ENCODE measurements at regions not wholly inside any gene's neighbourhood (a gene's known extent, or its start where the extent isn't known, plus 50 kb on each side); places are given as distances from the start of the nearest gene placed in this dataset.
"Not testable (repeated sequence)": the region's sequence is repeated elsewhere in the genome, so short reads cannot be mapped to it uniquely, and the experiment has no call there.

GRCh38 chr3:195970873-195971272 lies 62.5 kb upstream of the TNK2 start:
- DNase-seq (ENCODE audit: low read depth) = not testable (repeated sequence)

- DNase-seq (ENCODE audit: low read depth) = not testable (repeated sequence)
Observed at GRCh38 chr3:195969838-195970776, 61.8 kb upstream of the TNK2 start.

- DNase-seq (ENCODE audit: low read depth) = not testable (repeated sequence)
Observed at GRCh38 chr3:195969341-195969740, 61.0 kb upstream of the TNK2 start.

GRCh38 chr3:195968104-195968503 lies 59.8 kb upstream of the TNK2 start:
- DNase-seq (ENCODE audit: low read depth) = not testable (repeated sequence)

DNA sequence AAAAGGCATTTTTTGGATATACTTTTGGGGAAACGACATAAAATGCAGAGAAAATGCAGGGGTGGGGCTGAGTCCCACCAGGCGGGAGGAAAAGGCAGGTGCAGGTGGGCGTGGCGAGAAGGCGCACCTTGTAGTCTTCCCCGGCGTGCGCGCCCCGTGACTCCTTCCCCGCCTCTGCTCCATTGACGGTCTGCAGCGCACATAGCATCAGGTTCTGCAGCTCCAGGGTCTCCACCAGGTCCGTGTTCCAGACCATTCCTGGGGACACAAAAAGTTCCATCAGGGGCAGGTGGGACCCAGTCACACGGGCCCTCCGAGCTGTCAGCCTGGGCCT lies 59.0 kb upstream of the TNK2 start:
- DNase-seq (ENCODE audit: low read depth) = not testable (repeated sequence)

DNA sequence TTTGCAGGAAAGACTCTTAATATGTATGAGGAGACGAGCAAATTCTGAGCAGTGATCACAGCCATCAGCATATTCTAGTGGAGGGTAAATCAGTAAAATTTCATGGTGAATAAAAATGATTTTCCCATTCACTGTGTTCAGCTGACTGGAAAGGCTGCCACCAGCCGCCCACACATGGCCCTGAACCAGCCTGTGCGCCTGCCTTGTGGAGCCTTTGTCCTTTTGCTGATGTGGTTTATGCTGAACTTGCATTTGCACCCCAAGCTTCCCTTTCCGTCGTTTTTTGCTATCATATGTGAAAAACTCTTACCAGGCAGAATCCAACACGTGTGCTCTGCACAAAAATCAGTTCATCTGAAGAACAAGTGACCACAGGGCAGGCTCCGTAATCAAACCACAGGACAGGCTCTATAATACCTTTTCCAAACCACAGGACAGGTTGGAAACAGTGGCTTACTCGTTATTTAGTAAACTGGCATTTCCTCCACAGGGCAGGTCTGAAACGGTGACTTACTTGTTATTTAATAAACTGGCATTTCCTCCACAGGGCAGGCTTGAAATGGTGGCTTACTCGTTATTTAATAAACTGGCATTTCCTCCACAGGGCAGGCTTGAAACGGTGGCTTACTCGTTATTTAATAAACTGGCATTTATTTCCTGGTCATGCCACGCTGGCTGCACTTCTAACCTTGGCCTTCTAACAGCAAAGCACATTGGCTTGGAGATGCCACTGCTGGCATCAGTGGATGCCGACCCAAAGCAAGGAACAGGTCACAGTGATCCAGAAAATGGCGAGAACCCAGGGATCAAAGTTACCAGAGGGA lies 58.4 kb upstream of the TNK2 start:
- not testable (repeated sequence) for DNase-seq (ENCODE audit: low read depth)

DNA sequence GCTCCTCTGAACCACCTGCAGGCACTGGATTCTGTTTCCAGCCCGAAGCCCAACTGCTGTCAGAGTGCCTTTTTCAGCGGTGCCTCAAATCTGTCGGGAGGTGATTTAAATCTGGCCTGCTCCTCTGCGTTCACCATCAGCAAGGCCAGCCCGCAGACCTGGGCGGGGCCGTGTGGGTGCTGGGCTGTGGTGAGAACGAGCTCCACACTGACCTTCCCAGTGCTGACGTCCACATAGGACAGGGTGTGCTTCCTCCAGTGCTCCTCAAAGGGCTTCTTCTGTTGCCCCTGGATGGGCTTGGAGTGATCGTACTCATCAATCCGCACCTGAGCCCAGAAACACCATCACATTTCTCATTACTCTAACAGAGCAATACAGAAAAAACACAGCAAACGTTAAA lies 56.9 kb upstream of the TNK2 start:
- DNase-seq (ENCODE audit: low read depth) = not testable (repeated sequence)

DNA sequence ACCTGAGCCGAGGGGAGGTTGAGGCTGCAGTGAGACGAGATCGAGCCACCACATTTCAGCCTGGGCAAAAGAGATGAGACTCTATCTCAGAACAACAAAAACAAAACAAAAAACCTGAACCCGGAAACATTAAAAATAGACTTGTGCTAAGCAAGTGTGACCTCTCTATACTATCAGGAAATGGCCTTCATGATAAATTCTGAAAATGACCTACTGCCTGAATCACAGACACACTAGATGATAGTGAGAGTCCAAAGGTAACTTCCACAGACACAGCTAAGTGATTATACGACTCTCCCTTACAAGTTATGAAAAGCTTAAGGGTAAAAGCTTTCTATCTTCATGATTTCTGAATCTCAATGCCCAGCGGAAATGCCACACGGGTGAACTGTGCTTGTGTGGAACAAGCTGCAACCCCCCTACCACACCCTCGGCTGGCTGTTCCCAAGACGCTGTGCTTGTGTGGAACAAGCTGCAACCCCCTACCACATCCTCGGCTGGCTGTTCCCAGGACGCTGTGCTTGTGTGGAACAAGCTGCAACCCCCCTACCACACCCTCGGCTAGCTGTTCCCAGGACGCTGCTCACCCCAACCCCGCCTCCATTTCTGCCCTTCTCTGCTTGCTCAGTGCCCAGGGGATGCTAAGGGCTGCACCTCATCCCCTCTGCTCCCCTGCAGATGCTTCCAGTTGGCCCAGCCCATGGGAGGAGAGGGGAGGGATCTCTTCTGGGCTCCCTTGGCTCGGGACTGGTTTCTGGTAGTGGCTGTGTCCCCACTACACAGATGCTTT lies 56.2 kb upstream of the TNK2 start:
- not testable (repeated sequence) for DNase-seq (ENCODE audit: low read depth)

GRCh38 chr3:195962222-195962621 lies 53.9 kb upstream of the TNK2 start:
- DNase-seq (ENCODE audit: low read depth) = not testable (repeated sequence)

- not testable (repeated sequence) for DNase-seq (ENCODE audit: low read depth)
Observed at GRCh38 chr3:195960971-195961775, 52.8 kb upstream of the TNK2 start.

GRCh38 chr3:195960164-195960563 lies 51.8 kb upstream of the TNK2 start:
- not testable (repeated sequence) for DNase-seq (ENCODE audit: low read depth)

DNA sequence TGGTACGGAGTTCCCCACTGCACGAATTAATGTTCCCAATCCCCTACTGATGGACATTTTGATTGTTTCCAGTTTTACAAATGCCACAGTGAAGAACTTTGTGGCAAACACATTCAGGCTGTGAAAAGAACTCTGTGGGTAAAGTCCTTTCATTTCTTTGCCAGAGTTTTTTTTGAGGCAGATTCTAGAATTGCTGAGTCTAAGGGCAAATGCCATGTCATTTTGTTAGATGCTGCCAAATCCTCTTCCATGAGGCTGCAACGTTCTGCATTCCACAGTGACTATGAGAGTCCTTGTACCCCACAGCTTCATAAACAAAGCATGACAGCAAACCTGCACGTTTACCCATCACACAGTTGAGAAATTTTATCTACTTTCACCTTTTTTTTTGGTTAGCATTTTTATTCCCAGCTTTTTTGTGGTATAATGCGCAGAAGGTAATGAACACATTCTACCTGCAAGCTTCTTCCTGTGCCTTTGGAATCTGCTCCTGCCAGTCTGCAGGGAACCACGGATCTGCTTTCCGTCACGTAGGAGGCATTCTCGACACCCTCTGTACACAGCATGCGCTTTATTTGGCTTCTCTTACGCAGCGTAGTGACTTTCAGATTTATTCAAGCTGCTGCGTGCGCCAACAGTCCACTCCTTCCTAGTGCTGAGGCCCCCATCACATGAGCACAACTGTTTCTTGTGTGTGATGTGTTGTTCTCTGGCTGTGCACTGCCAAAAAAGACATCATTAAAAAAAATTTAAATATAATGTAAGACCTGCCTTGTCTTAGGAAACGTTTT lies 51.2 kb upstream of the TNK2 start:
- not testable (repeated sequence) for DNase-seq (ENCODE audit: low read depth)

DNA sequence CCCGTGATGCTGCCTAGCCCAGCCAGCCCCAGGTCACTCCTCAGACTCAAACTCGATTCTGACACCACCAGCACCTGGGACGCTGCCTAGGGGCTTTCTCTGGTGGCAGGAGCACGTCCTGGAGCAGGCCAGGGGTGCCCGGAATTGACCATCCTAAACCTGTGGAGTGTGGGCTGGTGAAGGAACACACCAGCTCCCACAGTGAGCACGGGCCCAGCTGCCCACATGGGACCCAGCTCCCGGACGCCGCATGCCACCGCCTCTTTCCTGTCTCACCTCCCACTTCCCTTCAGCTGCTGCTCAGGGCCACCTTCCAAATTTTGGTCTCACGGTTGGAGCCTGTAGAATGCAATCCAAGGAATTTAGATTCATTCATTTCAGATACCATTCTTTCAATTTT lies 50.4 kb upstream of the TNK2 start:
- DNase-seq (ENCODE audit: low read depth) = not testable (repeated sequence)
